Spleen (tissue), 7 donors: ENCODE measurements at regions not wholly inside any gene's neighbourhood (a gene's known extent, or its start where the extent isn't known, plus 50 kb on each side); places are given as distances from the start of the nearest gene placed in this dataset.

Experiments used
- CTCF ChIP-seq, 11 experiments: fragments of 200-600 bp in 7 of 11; fragments of 450-650 bp in 4 of 11; sonication (generic) in 4 of 11; IDR thresholded peaks in 8 of 11; conservative IDR thresholded peaks in 3 of 11; 1 replicate in 7 of 11; 2 replicates in 4 of 11; pipeline versions ENCODE4 v1.4.0 to v1.8.0; 2016 to 2021; ENCODE audit warnings: antibody characterized with exemption in 11 of 11, inconsistent platforms in 4 of 11, mild to moderate bottlenecking in 1 of 11
- POLR2A ChIP-seq, 3 donors: fragments of 450-650 bp; IDR thresholded peaks; one replicate each; pipeline ENCODE4 v1.5.1; 2017; ENCODE audit warnings: antibody characterized with exemption in 3 of 3, mild to moderate bottlenecking in 1 of 3
- POLR2AphosphoS5 ChIP-seq, 3 donors: sonication (generic); formaldehyde crosslinking; IDR thresholded peaks; one replicate each; pipeline ENCODE4 v1.5.1; 2017; ENCODE audit warnings: antibody characterized with exemption in 3 of 3
- donor health status: DM: no; HTN: no; CAD: no; lungs with moderate emphysema.
- donor health status: DM: no; HTN: no; CAD: no.
- donor health status: DM: no; HTN: no; CAD: no.

- TF ChIP-seq CTCF (IDR thresholded peaks at IDR 0.05 in 8 of 11, conservative IDR thresholded peaks at IDR 0.05 in 3 of 11) (no peak), POLR2A (IDR thresholded peaks at IDR 0.05) (no peak), POLR2AphosphoS5 (IDR thresholded peaks at IDR 0.05) (no peak)
Observed at GRCh38 chr5:33075731-33076130, 364.6 kb downstream of the NPR3 start.
